Ishikawa (cell line): ENCODE measurements at regions not wholly inside any gene's neighbourhood (a gene's known extent, or its start where the extent isn't known, plus 50 kb on each side); places are given as distances from the start of the nearest gene placed in this dataset.

ENCODE experiments used
- CREB1 ChIP-seq: IDR thresholded peaks from 2 replicates; pipeline ENCODE4 v1.6.1; 2012; ENCODE audit warnings: low read depth
- RAD21 ChIP-seq: IDR thresholded peaks from 2 replicates; pipeline ENCODE4 v1.6.1; 2012; ENCODE audit warnings: low read depth
- TCF12 ChIP-seq: IDR thresholded peaks from 2 replicates; pipeline ENCODE4 v1.6.1; 2012; ENCODE audit warnings: low read depth
- YY1 ChIP-seq: IDR thresholded peaks from 2 replicates; pipeline ENCODE4 v1.6.1; 2012; ENCODE audit warnings: low read depth
- ZBTB7A ChIP-seq: IDR thresholded peaks from 2 replicates; pipeline ENCODE4 v1.6.1; 2012; ENCODE audit warnings: low read depth
- TF ChIP-seq, protein P1 (sequence below): IDR thresholded peaks from 2 replicates; pipeline ENCODE4 v1.6.1; 2012
- TF ChIP-seq, protein P2 (sequence below): IDR thresholded peaks from 2 replicates; pipeline ENCODE4 v1.6.1; 2012

GRCh38 chr10:113463083-113463482, 89.8 kb upstream of the HABP2 start:
- TF ChIP-seq ZBTB7A (no peak), RAD21 (no peak), CREB1 (no peak), TCF12 (no peak), YY1 (no peak)
- TF ChIP-seq, protein P1, sequence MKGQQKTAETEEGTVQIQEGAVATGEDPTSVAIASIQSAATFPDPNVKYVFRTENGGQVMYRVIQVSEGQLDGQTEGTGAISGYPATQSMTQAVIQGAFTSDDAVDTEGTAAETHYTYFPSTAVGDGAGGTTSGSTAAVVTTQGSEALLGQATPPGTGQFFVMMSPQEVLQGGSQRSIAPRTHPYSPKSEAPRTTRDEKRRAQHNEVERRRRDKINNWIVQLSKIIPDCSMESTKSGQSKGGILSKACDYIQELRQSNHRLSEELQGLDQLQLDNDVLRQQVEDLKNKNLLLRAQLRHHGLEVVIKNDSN = no peak
- TF ChIP-seq, protein P2, sequence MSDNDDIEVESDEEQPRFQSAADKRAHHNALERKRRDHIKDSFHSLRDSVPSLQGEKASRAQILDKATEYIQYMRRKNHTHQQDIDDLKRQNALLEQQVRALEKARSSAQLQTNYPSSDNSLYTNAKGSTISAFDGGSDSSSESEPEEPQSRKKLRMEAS = no peak
